GM12878 (cell line): ENCODE measurements at regions not wholly inside any gene's neighbourhood (a gene's known extent, or its start where the extent isn't known, plus 50 kb on each side); places are given as distances from the start of the nearest gene placed in this dataset.

ENCODE experiments used
- ATAC-seq: fragments of 200-7000 bp; cut with Tn5 transposase; 3 replicates; pipeline ENCODE4 v1.9.1; 2020; ENCODE audit warnings: mild to moderate bottlenecking, moderate library complexity
- BruUV-seq: library from RNA; stranded (reverse); fragments of 400-500 nt; replicated peaks from 2 replicates; lab custom pipeline; 2021; lab: Mats Ljungman, UMichigan
- CTCF ChIA-PET: fragments of 300-600 bp; sonication (Branson Sonifier 250); formaldehyde crosslinking; extraction: SDS; loops from one replicate; lab custom pipeline; 2021; ENCODE audit warnings: inconsistent platforms; lab: Yijun Ruan, JAX
- POLR2A ChIA-PET: fragments of 350-600 bp; formaldehyde crosslinking; extraction: SDS; loops from one replicate; lab custom pipeline; 2021; ENCODE audit warnings: inconsistent platforms; lab: Charles Lee
- RAD21 ChIA-PET: fragments of 300-600 bp; sonication (Branson Sonifier 250); formaldehyde crosslinking; loops from one replicate; lab custom pipeline; 2023; ENCODE audit warnings: antibody characterized with exemption; ENCODE audit not compliant: unreplicated experiment; lab: Charles Lee
- SMC1A ChIA-PET: fragments of 300-600 bp; sonication (Branson Sonifier 250); formaldehyde crosslinking; loops from one replicate; lab custom pipeline; 2023; ENCODE audit not compliant: unreplicated experiment, uncharacterized antibody; lab: Charles Lee
- DNase-seq: peaks from one replicate; pipeline ENCODE4 v3.0.0-alpha.2; 2011; ENCODE audit warnings: low read depth, low spot score
- FAIRE-seq: peaks from 3 replicates; lab custom pipeline; 2011; peaks lifted over from hg19 to GRCh38; lab: Jason Lieb, UNC
- H2AFZ ChIP-seq: 2 replicates; pipeline ENCODE4 v1.6.0; 2011; ENCODE audit warnings: low read depth, low read length, control low read depth; ENCODE audit not compliant: control insufficient read depth
- H3K27ac ChIP-seq: 2 replicates; pipeline ENCODE4 v1.5.1; 2011; ENCODE audit warnings: control low read depth; ENCODE audit not compliant: control insufficient read depth, insufficient read depth
- H3K27me3 ChIP-seq, 2 experiments: replicated peaks in 1 of 2; 2 replicates each; pipeline versions ENCODE4 v1.6.0 to v1.6.1; 2011; ENCODE audit warnings: low read length in 1 of 2; ENCODE audit not compliant: control insufficient read depth in 2 of 2, insufficient read depth in 2 of 2
- H3K36me3 ChIP-seq, 2 experiments: 2 replicates each; pipeline ENCODE4 v1.5.1; 2011; ENCODE audit warnings: low read length in 1 of 2; ENCODE audit not compliant: control insufficient read depth in 2 of 2, insufficient read depth in 2 of 2
- H3K4me1 ChIP-seq: 2 replicates; pipeline ENCODE4 v1.6.1; 2011; ENCODE audit warnings: mild to moderate bottlenecking, low read length, moderate library complexity, mixed read lengths; ENCODE audit not compliant: control insufficient read depth, insufficient read depth
- H3K4me2 ChIP-seq: 2 replicates; pipeline ENCODE4 v1.6.0; 2011; ENCODE audit warnings: control low read depth; ENCODE audit not compliant: control insufficient read depth, insufficient read depth
- H3K4me3 ChIP-seq: fragments of 200-600 bp; sonication (generic); 2 replicates; pipeline ENCODE4 v1.5.1; 2016
- H3K79me2 ChIP-seq: 2 replicates; pipeline ENCODE4 v1.6.0; 2011; ENCODE audit warnings: low read length; ENCODE audit not compliant: control insufficient read depth, insufficient read depth
- H3K9ac ChIP-seq: 2 replicates; pipeline ENCODE4 v1.8.0; 2011; ENCODE audit warnings: low read length, control low read depth, mixed read lengths; ENCODE audit not compliant: control insufficient read depth, insufficient read depth
- H3K9me3 ChIP-seq: replicated peaks from 3 replicates; pipeline ENCODE4 v1.5.1; 2011; ENCODE audit warnings: mild to moderate bottlenecking, low read length; ENCODE audit not compliant: control insufficient read depth, insufficient read depth
- H4K20me1 ChIP-seq: 2 replicates; pipeline ENCODE4 v1.6.0; 2011; ENCODE audit not compliant: control insufficient read depth, insufficient read depth
- ASH2L ChIP-seq: fragments of 300-600, 200-600 bp; sonication (generic); IDR thresholded peaks from 2 replicates; pipeline ENCODE4 v1.6.1; 2017; ENCODE audit warnings: low read depth, mild to moderate bottlenecking, borderline replicate concordance
- BCLAF1 ChIP-seq: fragments of 450-650 bp; IDR thresholded peaks from 2 replicates; pipeline ENCODE4 v1.6.1; 2017; ENCODE audit warnings: antibody characterized with exemption, mild to moderate bottlenecking, moderate library complexity
- CTCF ChIP-seq, 3 experiments: IDR thresholded peaks in 2 of 3; conservative IDR thresholded peaks in 1 of 3; 2 replicates each; pipeline ENCODE4 v1.5.1; 2011; ENCODE audit warnings: low read depth in 3 of 3, low read length in 3 of 3, mild to moderate bottlenecking in 3 of 3, control low read depth in 2 of 3, moderate library complexity in 2 of 3, inconsistent platforms in 1 of 3, mixed read lengths in 1 of 3; ENCODE audit not compliant: control insufficient read depth in 2 of 3, insufficient read depth in 1 of 3; ENCODE audit errors: extremely low read depth in 1 of 3
- LARP7 ChIP-seq: fragments of 450-650 bp; IDR thresholded peaks from 2 replicates; pipeline ENCODE4 v1.6.1; 2017; ENCODE audit warnings: mild to moderate bottlenecking
- RBBP5 ChIP-seq: fragments of 200-600 bp; sonication (generic); conservative IDR thresholded peaks from 2 replicates; pipeline ENCODE4 v1.6.1; 2016
- SIX5 ChIP-seq: IDR thresholded peaks from 2 replicates; pipeline ENCODE4 v1.6.1; 2011; ENCODE audit warnings: mild to moderate bottlenecking, low read depth, low read length, moderate library complexity; ENCODE audit not compliant: severe bottlenecking
- TCF3 ChIP-seq: IDR thresholded peaks from 2 replicates; pipeline ENCODE4 v1.6.1; 2012; ENCODE audit warnings: low read depth, mild to moderate bottlenecking, low read length, borderline replicate concordance; ENCODE audit not compliant: insufficient read depth
- ZBED1 ChIP-seq: IDR thresholded peaks from 2 replicates; pipeline ENCODE4 v1.6.1; 2016; ENCODE audit warnings: borderline replicate concordance
- WGBS: methylation state at CpG from one replicate; pipeline ENCODE4 v1.1.6; 2016; ENCODE audit warnings: low lambda C conversion rate; ENCODE audit not compliant: insufficient replicate concordance, insufficient coverage; ENCODE audit errors: missing lambda C conversion rate; 5-methylcytosine and 5-hydroxymethylcytosine counted together
- in situ Hi-C: fragments of 300-500 bp; cut with MboI; formaldehyde crosslinking; loops from 9 replicates; pipeline ENCODE4 v1.14.3; 2018; ENCODE audit warnings: mixed read lengths
- intact Hi-C: fragments of 100-400 bp; cut with micrococcal nuclease; formaldehyde crosslinking; loops from one replicate; pipeline ENCODE4 v1.14.2; 2022; ENCODE audit not compliant: unreplicated experiment

- ChIA-PET RAD21 (no interaction called here), SMC1A (no interaction called here), POLR2A (interaction anchor here (0.6 kb wide), 2 partner anchors 219 to 1104 kb away, joined by 3 read pairs; no protein-coding TSS in a partner anchor), CTCF (no interaction called here)
- no peak overlapping the region for H2AFZ ChIP-seq
- no peak for DNase-seq
- no peaks in the 10 kb centered on the region for H3K36me3 ChIP-seq
- ATAC-seq, result no peak
- H3K4me3 ChIP-seq, result no peak overlapping the region
- H3K4me1 ChIP-seq, result peaks cover 16% of the 10 kb centered on the region
- in situ Hi-C loops, result no loop called here
- no peak overlapping the region for H3K27ac ChIP-seq
- no peaks in the 10 kb centered on the region for H3K9me3 ChIP-seq
- intact Hi-C loops, result no loop called here
- H4K20me1 ChIP-seq, result no peaks in the 10 kb centered on the region
- no TSS peak for BruUV-seq
- H3K9ac ChIP-seq, result no peak overlapping the region
- WGBS, result 84% methylated on average over 1 of the region's 1 CpG
- TF ChIP-seq SIX5 (no peak), TCF3 (no peak), CTCF (IDR thresholded peaks at IDR 0.05 in 2 of 3, conservative IDR thresholded peaks at IDR 0.05 in 1 of 3; ENCODE audit: control insufficient read depth in 2 of 3, extremely low read depth in 1 of 3, insufficient read depth in 1 of 3, low read depth in 3 of 3, low read length in 3 of 3) (no peak), ZBED1 (no peak), ASH2L (no peak), BCLAF1 (no peak), RBBP5 (no peak), LARP7 (no peak)
- H3K4me2 ChIP-seq, result no peak overlapping the region
- no peaks in the 10 kb centered on the region for H3K27me3 ChIP-seq
- FAIRE-seq, result no peak
- H3K79me2 ChIP-seq, result no peaks in the 10 kb centered on the region
Measured at GRCh38 chr10:32147730-32148129, 91.5 kb upstream of the KIF5B start.
